H1 (cell line): ENCODE measurements at regions not wholly inside any gene's neighbourhood (a gene's known extent, or its start where the extent isn't known, plus 50 kb on each side); places are given as distances from the start of the nearest gene placed in this dataset.

Experiments used
- CTCF ChIA-PET: fragments of 300-600 bp; sonication (Branson Sonifier 250); formaldehyde crosslinking; loops from one replicate; lab custom pipeline; 2021; ENCODE audit not compliant: partially characterized antibody; lab: Charles Lee
- POLR2A ChIA-PET: fragments of 300-600 bp; sonication (Branson Sonifier 250); formaldehyde crosslinking; loops from one replicate; lab custom pipeline; 2021; ENCODE audit warnings: inconsistent platforms; ENCODE audit not compliant: partially characterized antibody; lab: Charles Lee
- DNase-seq, 2 experiments: peaks; one replicate each; pipeline versions ENCODE4 v3.0.0 to v3.0.0-alpha.2; 2010 to 2022; ENCODE audit warnings: low spot score in 2 of 2, low read depth in 1 of 2, mixed read lengths in 1 of 2
- FAIRE-seq: peaks from 2 replicates; lab custom pipeline; 2011; peaks lifted over from hg19 to GRCh38; lab: Jason Lieb, UNC
- H2AFZ ChIP-seq: 2 replicates; pipeline ENCODE4 v1.8.1; 2012; ENCODE audit warnings: low read length, inconsistent platforms
- H2AK5ac ChIP-seq: 2 replicates; pipeline ENCODE4 v1.6.1; 2013; ENCODE audit warnings: low read depth, low read length
- H2BK120ac ChIP-seq: replicated peaks from 2 replicates; pipeline ENCODE3; 2013; ENCODE audit warnings: low read depth, low read length, inconsistent platforms
- H2BK12ac ChIP-seq: 2 replicates; pipeline ENCODE4 v1.6.1; 2013; ENCODE audit warnings: low read depth, low read length
- H2BK15ac ChIP-seq: 2 replicates; pipeline ENCODE4 v1.6.1; 2013; ENCODE audit warnings: low read length
- H2BK20ac ChIP-seq: 2 replicates; pipeline ENCODE4 v1.6.1; 2013; ENCODE audit warnings: low read length
- H2BK5ac ChIP-seq: 2 replicates; pipeline ENCODE4 v1.6.1; 2013; ENCODE audit warnings: low read depth, low read length
- H3K14ac ChIP-seq: 2 replicates; pipeline ENCODE4 v1.6.1; 2013; ENCODE audit warnings: inconsistent platforms; ENCODE audit not compliant: insufficient read length
- H3K18ac ChIP-seq: 2 replicates; pipeline ENCODE4 v1.6.1; 2013; ENCODE audit warnings: low read length; ENCODE audit errors: extremely low read depth
- H3K23ac ChIP-seq: 2 replicates; pipeline ENCODE4 v1.6.1; 2013; ENCODE audit warnings: inconsistent platforms; ENCODE audit not compliant: insufficient read length
- H3K23me2 ChIP-seq: 2 replicates; pipeline ENCODE4 v1.6.1; 2013; ENCODE audit warnings: low read depth, low read length
- H3K27ac ChIP-seq: 2 replicates; pipeline ENCODE4 v1.6.1; 2011; ENCODE audit warnings: low read depth, low read length, inconsistent platforms
- H3K27me3 ChIP-seq, 4 experiments: replicated peaks in 1 of 4; 1 replicate in 1 of 4; 2 replicates in 3 of 4; pipeline versions ENCODE4 v1.6.1 to v1.8.1; 2011 to 2013; ENCODE audit warnings: low read length in 3 of 4, mild to moderate bottlenecking in 3 of 4, inconsistent platforms in 2 of 4, mixed read lengths in 2 of 4, moderate library complexity in 1 of 4; ENCODE audit not compliant: control insufficient read depth in 3 of 4, insufficient read depth in 3 of 4; ENCODE audit errors: extremely low read depth in 1 of 4
- H3K36me3 ChIP-seq, 4 experiments: 2 replicates each; pipeline versions ENCODE4 v1.6.1 to v1.8.1; 2011 to 2013; ENCODE audit warnings: mild to moderate bottlenecking in 4 of 4, low read length in 3 of 4, moderate library complexity in 2 of 4, control low read depth in 1 of 4, inconsistent platforms in 1 of 4; ENCODE audit not compliant: insufficient read depth in 4 of 4, control insufficient read depth in 2 of 4
- H3K4ac ChIP-seq: replicated peaks from 2 replicates; pipeline ENCODE3; 2013; ENCODE audit warnings: low read length, low read depth, mixed read lengths, inconsistent platforms; ENCODE audit not compliant: insufficient read length
- H3K4me1 ChIP-seq, 4 experiments: replicated peaks in 1 of 4; 1 replicate in 1 of 4; 2 replicates in 3 of 4; pipeline versions ENCODE4 v1.6.1 to v1.8.1; 2011 to 2013; ENCODE audit warnings: low read length in 3 of 4, inconsistent platforms in 2 of 4, mixed read lengths in 1 of 4; ENCODE audit not compliant: insufficient read depth in 4 of 4, control insufficient read depth in 3 of 4
- H3K4me2 ChIP-seq, 2 experiments: 2 replicates each; pipeline versions ENCODE4 v1.6.1 to v1.8.1; 2011 to 2013; ENCODE audit warnings: low read depth in 2 of 2, low read length in 2 of 2, control low read depth in 1 of 2, inconsistent platforms in 1 of 2, mild to moderate bottlenecking in 1 of 2; ENCODE audit not compliant: insufficient read depth in 1 of 2
- H3K4me3 ChIP-seq, 4 experiments: fragments of 200-600, 300-600 bp in 1 of 4; sonication (generic), shearing (Covaris generic), sonication (Bioruptor Twin) in 1 of 4; 2 replicates each; pipeline versions ENCODE4 v1.5.1 to v1.8.1; 2011 to 2016; ENCODE audit warnings: low read length in 4 of 4, low read depth in 3 of 4, control low read depth in 2 of 4, inconsistent platforms in 2 of 4, mild to moderate bottlenecking in 2 of 4, mixed read lengths in 1 of 4, moderate library complexity in 1 of 4; ENCODE audit not compliant: insufficient read depth in 2 of 4; ENCODE audit errors: extremely low read depth in 1 of 4
- H3K56ac ChIP-seq: replicated peaks from 2 replicates; pipeline ENCODE3; 2013; ENCODE audit warnings: low read depth, mild to moderate bottlenecking, mixed read lengths, low read length, inconsistent platforms; ENCODE audit not compliant: insufficient read length
- H3K79me1 ChIP-seq: 2 replicates; pipeline ENCODE4 v1.6.1; 2013; ENCODE audit warnings: low read depth, low read length, control low read depth
- H3K79me2 ChIP-seq, 2 experiments: 2 replicates each; pipeline versions ENCODE4 v1.6.1 to v1.8.1; 2012 to 2013; ENCODE audit warnings: low read length in 2 of 2, mild to moderate bottlenecking in 2 of 2, inconsistent platforms in 1 of 2; ENCODE audit not compliant: insufficient read depth in 2 of 2, control insufficient read depth in 1 of 2
- H3K9ac ChIP-seq, 4 experiments: replicated peaks in 1 of 4; 1 replicate in 1 of 4; 2 replicates in 3 of 4; pipeline versions ENCODE4 v1.6.1 to v1.8.1; 2011 to 2013; ENCODE audit warnings: low read depth in 3 of 4, low read length in 3 of 4, control low read depth in 2 of 4, mild to moderate bottlenecking in 2 of 4, moderate library complexity in 2 of 4, inconsistent platforms in 1 of 4; ENCODE audit errors: extremely low read depth in 1 of 4
- H3K9me3 ChIP-seq, 2 experiments: 2 replicates each; pipeline versions ENCODE4 v1.6.1 to v1.8.1; 2012 to 2013; ENCODE audit warnings: mild to moderate bottlenecking in 2 of 2, moderate library complexity in 2 of 2, control low read depth in 1 of 2, inconsistent platforms in 1 of 2, low read depth in 1 of 2, low read length in 1 of 2, mixed read lengths in 1 of 2; ENCODE audit not compliant: insufficient read depth in 2 of 2
- H4K20me1 ChIP-seq, 2 experiments: replicated peaks in 1 of 2; 2 replicates each; pipeline versions ENCODE3 to v1.8.1; 2011 to 2013; ENCODE audit warnings: inconsistent platforms in 2 of 2, low read length in 2 of 2, mild to moderate bottlenecking in 1 of 2; ENCODE audit not compliant: insufficient read depth in 2 of 2, control insufficient read depth in 1 of 2
- H4K5ac ChIP-seq: 2 replicates; pipeline ENCODE4 v1.6.1; 2013; ENCODE audit warnings: low read length, low read depth, mixed read lengths, inconsistent platforms; ENCODE audit not compliant: insufficient read length
- H4K8ac ChIP-seq: 2 replicates; pipeline ENCODE4 v1.8.0; 2013; ENCODE audit warnings: mild to moderate bottlenecking, moderate library complexity, low read length, inconsistent platforms; ENCODE audit not compliant: insufficient read depth; ENCODE audit errors: extremely low read depth
- H4K91ac ChIP-seq: replicated peaks from 2 replicates; pipeline ENCODE3; 2013; ENCODE audit warnings: low read length, mixed read lengths, inconsistent platforms; ENCODE audit not compliant: insufficient read length
- BACH1 ChIP-seq: IDR thresholded peaks from 2 replicates; pipeline ENCODE4 v1.6.1; 2012; ENCODE audit warnings: low read length, improper control_type of control experiment
- JUN ChIP-seq: IDR thresholded peaks from 2 replicates; pipeline ENCODE4 v1.6.1; 2011; ENCODE audit warnings: low read depth, mild to moderate bottlenecking, improper control_type of control experiment, low read length
- WGBS, 2 experiments: shearing (Covaris generic) in 1 of 2; methylation state at CpG; one replicate each; pipeline versions ENCODE4 v1.1.6 to v1.1.7; 2013 to 2015; ENCODE audit warnings: low lambda C conversion rate in 2 of 2, mixed read lengths in 2 of 2, inconsistent platforms in 1 of 2, low coverage in 1 of 2, missing lambda C conversion rate in 1 of 2; ENCODE audit not compliant: insufficient replicate concordance in 2 of 2, insufficient coverage in 1 of 2, insufficient read length in 1 of 2; ENCODE audit errors: extremely low coverage in 1 of 2, missing lambda C conversion rate in 1 of 2; 5-methylcytosine and 5-hydroxymethylcytosine counted together

DNA sequence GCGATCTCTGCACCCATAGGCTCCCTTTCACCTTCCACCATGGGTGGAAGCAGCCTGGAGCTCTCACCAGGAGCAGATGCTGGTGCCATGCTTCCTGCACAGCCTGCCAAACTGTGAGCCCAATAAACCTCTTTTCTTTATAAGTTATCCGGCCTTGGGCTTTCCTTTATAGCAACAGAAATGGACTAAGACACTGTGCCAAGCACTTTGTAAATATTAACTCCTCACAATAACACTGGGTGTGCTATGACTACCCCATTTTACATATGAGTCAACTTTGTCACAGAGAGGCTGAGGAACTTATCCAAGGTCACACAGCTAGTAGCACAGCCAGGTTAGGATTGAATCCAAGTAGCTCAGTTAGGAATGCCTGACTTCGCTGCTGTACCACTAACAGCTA, 79.7 kb upstream of the KCNMA1 start:
- no peaks in the 10 kb centered on the region for H3K79me2 ChIP-seq
- no peak overlapping the region for H3K4ac ChIP-seq
- no peak overlapping the region for H3K14ac ChIP-seq
- no peak overlapping the region for H2AK5ac ChIP-seq
- no peaks in the 10 kb centered on the region for H3K36me3 ChIP-seq
- ChIA-PET POLR2A (no interaction called here), CTCF (interaction anchor here (0.9 to 6.1 kb wide), 10 partner anchors 17 to 469 kb away, joined by 3 to 45 read pairs (median 4); no protein-coding TSS in a partner anchor)
- H3K4me2 ChIP-seq, result no peak overlapping the region
- WGBS, 2 experiments, result 86% methylated on average over 3 of the region's 3 CpGs; no CpG with 5 or more reads in 1 of the 2 experiments
- H3K18ac ChIP-seq, result no peak overlapping the region
- no peak overlapping the region for H2BK12ac ChIP-seq
- no peak overlapping the region for H3K27ac ChIP-seq
- no peak overlapping the region for H2BK5ac ChIP-seq
- no peak overlapping the region for H2BK20ac ChIP-seq
- H3K23ac ChIP-seq, result no peak overlapping the region
- H3K56ac ChIP-seq, result no peak overlapping the region
- no peaks in the 10 kb centered on the region for H3K79me1 ChIP-seq
- H4K91ac ChIP-seq, result no peak overlapping the region
- no peak overlapping the region for H3K9ac ChIP-seq
- no peak for TF ChIP-seq BACH1
- no peak for TF ChIP-seq JUN
- peaks cover 0 to 9% (median 2%) of the 10 kb centered on the region in 4 experiments; a peak in 3 of 7 replicates for H3K4me1 ChIP-seq
- DNase-seq (no peak), FAIRE-seq (no peak)
- no peaks in the 10 kb centered on the region for H3K9me3 ChIP-seq
- no peaks in the 10 kb centered on the region; a peak in 1 of 7 replicates for H3K27me3 ChIP-seq
- no peaks in the 10 kb centered on the region for H4K20me1 ChIP-seq
- no peak overlapping the region for H2BK120ac ChIP-seq
- H4K5ac ChIP-seq, result no peak overlapping the region
- no peak overlapping the region for H4K8ac ChIP-seq
- H3K4me3 ChIP-seq, result no peak overlapping the region
- no peak overlapping the region for H2AFZ ChIP-seq
- no peaks in the 10 kb centered on the region for H3K23me2 ChIP-seq
- H2BK15ac ChIP-seq, result no peak overlapping the region
